Hepatocyte (in vitro differentiated cells): ENCODE measurements at regions not wholly inside any gene's neighbourhood (a gene's known extent, or its start where the extent isn't known, plus 50 kb on each side); places are given as distances from the start of the nearest gene placed in this dataset.

Experiments
- DNase-seq: peaks from one replicate; pipeline ENCODE4 v3.0.0-alpha.2; 2016; ENCODE audit warnings: low spot score
- H2AFZ ChIP-seq: fragments of 200-600 bp; sonication (generic); 2 replicates; pipeline ENCODE4 v1.6.0; 2016; ENCODE audit warnings: antibody characterized with exemption, mild to moderate bottlenecking
- H3K27ac ChIP-seq: fragments of 200-600 bp; sonication (generic); 2 replicates; pipeline ENCODE4 v1.5.1; 2016; ENCODE audit warnings: mild to moderate bottlenecking
- H3K27me3 ChIP-seq: fragments of 200-600 bp; sonication (generic); 2 replicates; pipeline ENCODE4 v1.6.1; 2016
- H3K36me3 ChIP-seq: fragments of 200-600 bp; sonication (generic); replicated peaks from 2 replicates; pipeline ENCODE4 v1.5.1; 2016; ENCODE audit warnings: low read depth; ENCODE audit not compliant: insufficient read depth
- H3K4me1 ChIP-seq: fragments of 200-600 bp; sonication (generic); 2 replicates; pipeline ENCODE4 v1.5.1; 2016; ENCODE audit warnings: mild to moderate bottlenecking, moderate library complexity; ENCODE audit not compliant: insufficient read depth
- H3K4me2 ChIP-seq: fragments of 200-600 bp; sonication (generic); 2 replicates; pipeline ENCODE4 v1.6.0; 2016
- H3K4me3 ChIP-seq: fragments of 200-600 bp; sonication (generic); 2 replicates; pipeline ENCODE4 v1.5.1; 2016; ENCODE audit warnings: mild to moderate bottlenecking
- H3K79me2 ChIP-seq: fragments of 200-600 bp; sonication (generic); 2 replicates; pipeline ENCODE4 v1.6.0; 2017; ENCODE audit warnings: mild to moderate bottlenecking
- H3K9me2 ChIP-seq: fragments of 200-600 bp; sonication (generic); replicated peaks from 2 replicates; pipeline ENCODE4 v1.6.0; 2017; ENCODE audit warnings: mild to moderate bottlenecking; ENCODE audit not compliant: insufficient read depth
- H3K9me3 ChIP-seq: fragments of 200-600 bp; sonication (generic); 2 replicates; pipeline ENCODE4 v1.5.1; 2016; ENCODE audit warnings: low read depth, mild to moderate bottlenecking
- H4K20me1 ChIP-seq: fragments of 200-600 bp; sonication (generic); 2 replicates; pipeline ENCODE4 v1.6.0; 2016; ENCODE audit warnings: mild to moderate bottlenecking; ENCODE audit not compliant: insufficient read depth, poor library complexity, severe bottlenecking
- EZH2 ChIP-seq: fragments of 200-600 bp; sonication (generic); IDR thresholded peaks from 2 replicates; pipeline ENCODE4 v1.6.1; 2016; ENCODE audit warnings: antibody characterized with exemption, mild to moderate bottlenecking, borderline replicate concordance
- EZH2phosphoT487 ChIP-seq: fragments of 200-600 bp; sonication (generic); IDR thresholded peaks from one replicate; pipeline ENCODE4 v1.6.1; 2018; ENCODE audit warnings: antibody characterized with exemption, mild to moderate bottlenecking, low read depth, moderate library complexity; ENCODE audit not compliant: unreplicated experiment, severe bottlenecking
- WGBS: methylation state at CpG from one replicate; pipeline ENCODE4 v1.1.6; 2016; ENCODE audit warnings: low lambda C conversion rate; ENCODE audit errors: missing lambda C conversion rate; 5-methylcytosine and 5-hydroxymethylcytosine counted together
- TF ChIP-seq, protein P1 (sequence below): fragments of 200-600 bp; sonication (generic); IDR thresholded peaks from 2 replicates; pipeline ENCODE4 v1.5.1; 2016; ENCODE audit warnings: antibody characterized with exemption, mild to moderate bottlenecking; ENCODE audit not compliant: poor library complexity

DNA sequence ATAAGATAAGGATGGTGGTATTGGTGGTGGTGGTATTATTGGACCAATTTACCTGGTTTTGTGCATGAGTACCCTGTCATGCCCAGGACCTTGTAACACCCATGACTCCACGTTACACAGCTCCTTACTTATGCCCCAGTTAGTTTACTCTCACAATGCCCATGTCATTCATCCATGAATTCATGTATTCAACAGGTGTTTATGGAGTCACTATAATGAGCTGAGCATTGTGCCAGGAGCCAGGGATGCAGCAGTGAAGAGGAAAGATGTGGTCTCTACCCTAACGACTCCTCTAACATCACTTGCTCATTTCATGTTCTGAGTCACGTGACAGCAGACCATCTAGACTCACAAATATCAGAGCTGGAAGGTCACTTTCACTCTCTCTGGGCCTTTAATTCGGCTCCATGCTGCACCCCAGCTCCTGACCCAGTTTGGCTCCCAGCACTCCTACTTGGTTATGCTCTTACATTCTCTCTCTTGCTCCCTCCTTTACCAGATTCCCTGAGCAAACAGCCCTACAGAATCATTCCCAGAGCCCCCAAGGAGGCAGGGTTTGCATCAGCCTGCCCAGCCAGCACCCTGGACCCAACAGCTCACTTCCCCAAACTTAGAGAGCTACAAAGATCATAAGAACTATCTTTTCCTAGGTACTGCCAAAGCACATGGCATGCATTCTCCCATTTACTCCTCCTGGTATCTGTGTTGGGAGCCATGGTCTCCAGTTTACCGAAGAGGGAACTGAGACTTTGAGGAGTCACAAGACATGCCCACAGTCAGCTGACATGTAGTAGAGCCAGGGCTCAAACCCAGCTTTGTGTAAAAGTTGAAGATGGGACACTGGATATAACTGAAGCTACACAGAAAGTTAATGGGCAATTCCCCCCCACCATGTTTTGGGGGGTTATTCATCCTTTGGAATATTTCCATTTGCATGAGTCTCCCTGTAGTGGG, 449.9 kb downstream of the LRATD1 start:
- Histone ChIP-seq H3K36me3 (no peaks in the 10 kb centered on the region), H3K9me2 (no peaks in the 10 kb centered on the region), H3K79me2 (no peaks in the 10 kb centered on the region), H4K20me1 (no peaks in the 10 kb centered on the region), H3K27ac (no peak overlapping the region), H3K9me3 (no peaks in the 10 kb centered on the region), H3K27me3 (no peaks in the 10 kb centered on the region), H3K4me2 (no peak overlapping the region), H3K4me1 (no peaks in the 10 kb centered on the region), H3K4me3 (no peak overlapping the region), H2AFZ (no peak overlapping the region)
- TF ChIP-seq EZH2 (no peak), EZH2phosphoT487 (no peak)
- TF ChIP-seq, protein P1, sequence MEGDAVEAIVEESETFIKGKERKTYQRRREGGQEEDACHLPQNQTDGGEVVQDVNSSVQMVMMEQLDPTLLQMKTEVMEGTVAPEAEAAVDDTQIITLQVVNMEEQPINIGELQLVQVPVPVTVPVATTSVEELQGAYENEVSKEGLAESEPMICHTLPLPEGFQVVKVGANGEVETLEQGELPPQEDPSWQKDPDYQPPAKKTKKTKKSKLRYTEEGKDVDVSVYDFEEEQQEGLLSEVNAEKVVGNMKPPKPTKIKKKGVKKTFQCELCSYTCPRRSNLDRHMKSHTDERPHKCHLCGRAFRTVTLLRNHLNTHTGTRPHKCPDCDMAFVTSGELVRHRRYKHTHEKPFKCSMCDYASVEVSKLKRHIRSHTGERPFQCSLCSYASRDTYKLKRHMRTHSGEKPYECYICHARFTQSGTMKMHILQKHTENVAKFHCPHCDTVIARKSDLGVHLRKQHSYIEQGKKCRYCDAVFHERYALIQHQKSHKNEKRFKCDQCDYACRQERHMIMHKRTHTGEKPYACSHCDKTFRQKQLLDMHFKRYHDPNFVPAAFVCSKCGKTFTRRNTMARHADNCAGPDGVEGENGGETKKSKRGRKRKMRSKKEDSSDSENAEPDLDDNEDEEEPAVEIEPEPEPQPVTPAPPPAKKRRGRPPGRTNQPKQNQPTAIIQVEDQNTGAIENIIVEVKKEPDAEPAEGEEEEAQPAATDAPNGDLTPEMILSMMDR = no peak
- no peak for DNase-seq
- WGBS = 84% methylated on average over 5 of the region's 5 CpGs

DNA sequence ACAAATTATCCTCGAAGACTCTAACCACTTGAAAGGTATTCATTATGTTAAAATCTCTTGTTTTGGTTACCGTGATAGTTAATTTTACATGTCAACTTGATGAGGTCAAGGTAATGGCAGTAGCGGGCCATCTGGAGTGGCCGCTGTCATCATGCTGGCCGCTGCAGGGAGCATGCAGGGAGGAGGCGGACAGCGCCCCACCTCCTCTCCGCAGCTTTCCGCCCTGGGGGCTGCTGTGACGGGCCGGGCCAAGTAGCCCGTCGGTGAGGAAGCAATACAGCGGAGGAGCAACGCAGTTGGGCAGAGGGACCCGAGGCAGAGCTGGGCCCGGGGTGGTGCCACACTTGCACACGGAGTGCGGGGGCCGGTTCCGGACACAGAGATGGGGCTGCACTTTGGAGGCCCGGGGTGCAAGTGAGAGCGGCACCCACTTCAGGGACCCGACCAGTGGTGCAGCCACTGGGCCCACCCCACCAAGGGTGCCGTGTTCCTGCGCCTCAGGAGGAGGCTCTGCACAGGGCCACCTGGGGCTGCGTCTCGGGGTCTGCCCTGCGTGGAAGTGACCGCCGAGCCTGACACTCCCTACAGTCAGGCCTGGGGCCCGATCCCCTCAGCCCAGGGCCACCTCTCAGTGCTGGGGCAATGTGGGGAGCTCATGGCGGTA, 452.4 kb downstream of the LRATD1 start:
- H3K36me3 ChIP-seq = no peaks in the 10 kb centered on the region
- H3K27me3 ChIP-seq = no peaks in the 10 kb centered on the region
- no peak overlapping the region for H3K4me3 ChIP-seq
- 83% methylated on average over 31 of the region's 33 CpGs for WGBS
- H3K4me1 ChIP-seq = no peaks in the 10 kb centered on the region
- H3K9me3 ChIP-seq = no peaks in the 10 kb centered on the region
- DNase-seq = no peak
- no peak overlapping the region for H3K27ac ChIP-seq
- no peak overlapping the region for H2AFZ ChIP-seq
- H3K79me2 ChIP-seq = no peaks in the 10 kb centered on the region
- TF ChIP-seq EZH2 = no peak
- no peak for TF ChIP-seq EZH2phosphoT487
- TF ChIP-seq, protein P1 = no peak
- no peak overlapping the region for H3K4me2 ChIP-seq
- no peaks in the 10 kb centered on the region for H3K9me2 ChIP-seq
- no peaks in the 10 kb centered on the region for H4K20me1 ChIP-seq

DNA sequence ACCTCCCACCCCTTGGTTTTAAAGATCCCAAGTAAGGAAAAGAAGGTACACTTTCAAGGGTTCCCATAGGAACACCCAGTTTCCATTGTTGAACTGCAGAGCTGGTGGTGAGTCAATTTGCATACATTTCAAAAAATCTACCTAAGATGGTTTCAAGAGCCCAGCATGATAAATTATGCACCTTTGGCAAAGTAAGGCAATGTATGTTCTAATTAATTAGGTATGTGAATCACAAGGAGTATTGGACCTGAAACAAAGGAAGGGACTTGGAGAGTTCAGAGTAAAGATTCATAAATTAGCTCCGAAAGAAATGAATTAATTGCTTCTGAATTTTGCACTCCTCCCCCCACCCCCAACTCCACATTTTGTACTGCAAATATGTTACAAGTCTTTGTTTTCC, 459.7 kb downstream of the LRATD1 start:
- DNase-seq = no peak
- Histone ChIP-seq H3K4me3 (no peak overlapping the region), H3K9me3 (no peaks in the 10 kb centered on the region), H3K27me3 (no peaks in the 10 kb centered on the region), H3K27ac (no peak overlapping the region), H3K4me2 (no peak overlapping the region), H2AFZ (no peak overlapping the region), H3K79me2 (no peaks in the 10 kb centered on the region), H4K20me1 (no peaks in the 10 kb centered on the region), H3K36me3 (no peaks in the 10 kb centered on the region), H3K4me1 (no peaks in the 10 kb centered on the region), H3K9me2 (no peaks in the 10 kb centered on the region)
- no peak for TF ChIP-seq EZH2phosphoT487
- TF ChIP-seq, protein P1 = no peak
- TF ChIP-seq EZH2 = no peak
- WGBS = 89% methylated on average over 1 of the region's 1 CpG
